GM23338 (cell line): ENCODE measurements at regions not wholly inside any gene's neighbourhood (a gene's known extent, or its start where the extent isn't known, plus 50 kb on each side); places are given as distances from the start of the nearest gene placed in this dataset.

ENCODE experiments used
- ATAC-seq: fragments of 200-7000 bp; cut with Tn5 transposase; 3 replicates; pipeline ENCODE4 v1.9.1; 2020
- DNase-seq: peaks from one replicate; pipeline ENCODE4 v3.0.0-alpha.2; 2015; ENCODE audit warnings: low spot score
- H2AFZ ChIP-seq: fragments of 200-600 bp; sonication (generic); 2 replicates; pipeline ENCODE4 v1.8.0; 2016; ENCODE audit warnings: antibody characterized with exemption, mild to moderate bottlenecking, moderate library complexity
- H3F3A ChIP-seq: fragments of 200-600 bp; sonication (generic); replicated peaks from 2 replicates; pipeline ENCODE4 v1.8.0; 2017; ENCODE audit warnings: antibody characterized with exemption, mixed run types, low read depth
- H3K27ac ChIP-seq: fragments of 200-600 bp; sonication (generic); 2 replicates; pipeline ENCODE4 v1.6.1; 2016; ENCODE audit warnings: low read depth
- H3K27me3 ChIP-seq: fragments of 200-600 bp; sonication (generic); 2 replicates; pipeline ENCODE4 v1.8.0; 2016; ENCODE audit warnings: mild to moderate bottlenecking, mixed run types, moderate library complexity; ENCODE audit not compliant: insufficient read depth
- H3K36me3 ChIP-seq: fragments of 200-600 bp; sonication (generic); 2 replicates; pipeline ENCODE4 v1.8.0; 2016; ENCODE audit warnings: mild to moderate bottlenecking; ENCODE audit not compliant: insufficient read depth
- H3K4me1 ChIP-seq: fragments of 200-600 bp; sonication (generic); 2 replicates; pipeline ENCODE4 v1.8.0; 2016; ENCODE audit warnings: mild to moderate bottlenecking, moderate library complexity; ENCODE audit not compliant: insufficient read depth
- H3K4me2 ChIP-seq: fragments of 200-600 bp; sonication (generic); 2 replicates; pipeline ENCODE4 v1.7.1; 2017; ENCODE audit warnings: mixed run types
- H3K4me3 ChIP-seq: fragments of 200-600 bp; sonication (generic); 2 replicates; pipeline ENCODE4 v1.6.1; 2016; ENCODE audit warnings: mixed run types
- H3K79me2 ChIP-seq: fragments of 200-600 bp; sonication (generic); replicated peaks from 2 replicates; pipeline ENCODE4 v1.8.0; 2017; ENCODE audit warnings: mild to moderate bottlenecking; ENCODE audit not compliant: insufficient read depth
- H3K9me2 ChIP-seq: fragments of 200-600 bp; sonication (generic); 2 replicates; pipeline ENCODE4 v1.8.0; 2017; ENCODE audit not compliant: insufficient read depth
- H4K20me1 ChIP-seq: fragments of 200-600 bp; sonication (generic); replicated peaks from 2 replicates; pipeline ENCODE4 v1.8.0; 2017; ENCODE audit warnings: mild to moderate bottlenecking; ENCODE audit not compliant: insufficient read depth
- H3K27ac Mint-ChIP-seq: 2 replicates; pipeline ENCODE4 v1.8.0; 2020; ENCODE audit warnings: inconsistent platforms, mild to moderate bottlenecking, moderate library complexity, mixed read lengths
- H3K27me3 Mint-ChIP-seq: 3 replicates; pipeline ENCODE4 v1.8.0; 2022; ENCODE audit warnings: low read depth, mild to moderate bottlenecking, moderate library complexity, mixed read lengths, inconsistent platforms; ENCODE audit not compliant: insufficient read depth, poor library complexity
- H3K36me3 Mint-ChIP-seq: 3 replicates; pipeline ENCODE4 v1.8.0; 2021; ENCODE audit warnings: low read depth, mild to moderate bottlenecking, inconsistent platforms, moderate library complexity, mixed read lengths
- H3K4me1 Mint-ChIP-seq: 3 replicates; pipeline ENCODE4 v1.8.0; 2020; ENCODE audit warnings: mild to moderate bottlenecking, inconsistent platforms, mixed read lengths
- H3K4me3 Mint-ChIP-seq: 3 replicates; pipeline ENCODE4 v1.8.0; 2021; ENCODE audit warnings: moderate library complexity, mild to moderate bottlenecking, inconsistent platforms, mixed read lengths
- H3K9me3 Mint-ChIP-seq: 3 replicates; pipeline ENCODE4 v1.8.0; 2020; ENCODE audit warnings: moderate library complexity, mild to moderate bottlenecking, inconsistent platforms, mixed read lengths
- EZH2 ChIP-seq: fragments of 200-600 bp; sonication (generic); IDR thresholded peaks from one replicate; pipeline ENCODE4 v1.8.0; 2017; ENCODE audit warnings: antibody characterized with exemption, mild to moderate bottlenecking, low read depth; ENCODE audit not compliant: unreplicated experiment
- NANOG ChIP-seq: IDR thresholded peaks from 2 replicates; pipeline ENCODE4 v1.6.1; 2016; ENCODE audit warnings: antibody characterized with exemption, borderline replicate concordance
- STAT1 ChIP-seq: IDR thresholded peaks from one replicate; pipeline ENCODE4 v1.6.1; 2016; ENCODE audit warnings: antibody characterized with exemption; ENCODE audit not compliant: unreplicated experiment
- TF ChIP-seq, protein P1 (sequence below): IDR thresholded peaks from one replicate; pipeline ENCODE4 v1.6.1; 2018; ENCODE audit warnings: antibody characterized with exemption; ENCODE audit not compliant: unreplicated experiment
- TF ChIP-seq, protein P2 (sequence below), 2 experiments: fragments of 200-600 bp in 1 of 2; sonication (generic) in 1 of 2; conservative IDR thresholded peaks; 2 replicates each; pipeline versions ENCODE4 v1.5.1 to v1.6.1; 2016 to 2017; ENCODE audit warnings: antibody characterized with exemption in 2 of 2, low read depth in 2 of 2, mild to moderate bottlenecking in 2 of 2, moderate library complexity in 1 of 2
- TF ChIP-seq, protein P3 (sequence below): IDR thresholded peaks from 2 replicates; pipeline ENCODE4 v1.6.1; 2016; ENCODE audit warnings: antibody characterized with exemption

DNA sequence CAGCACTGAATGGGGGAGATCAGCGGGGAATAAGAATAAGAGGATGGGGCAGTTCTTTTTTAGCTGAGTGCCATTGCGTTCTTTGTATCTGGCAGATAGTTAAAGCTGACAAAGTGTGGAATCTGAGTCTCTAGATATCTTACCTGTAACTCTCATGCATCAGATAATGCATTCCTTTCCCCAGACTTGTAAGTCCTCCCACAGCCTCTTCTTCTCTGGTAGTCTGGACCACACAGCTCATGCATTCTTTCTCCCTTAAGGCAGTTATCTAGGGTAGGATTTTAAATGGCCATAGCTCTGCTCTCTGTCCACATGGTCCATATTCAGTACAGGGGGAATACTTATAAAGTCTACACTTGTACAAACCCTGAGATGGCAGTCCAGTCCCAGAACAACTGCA lies 54.0 kb upstream of the FGF10 start:
- Histone ChIP-seq H3K27me3 (no peaks in the 10 kb centered on the region), H3K4me2 (no peak overlapping the region), H4K20me1 (no peaks in the 10 kb centered on the region), H3F3A (no peaks in the 10 kb centered on the region), H3K27ac (no peak overlapping the region), H3K4me1 (peaks cover 16% of the 10 kb centered on the region; the same call in 1 of the 2 replicates), H2AFZ (peak overlapping the region; percentile 49; the same call in 1 of the 2 replicates), H3K4me3 (no peak overlapping the region), H3K9me2 (no peaks in the 10 kb centered on the region), H3K36me3 (no peaks in the 10 kb centered on the region), H3K79me2 (no peaks in the 10 kb centered on the region)
- Mint-ChIP-seq H3K27ac (no peak overlapping the region), H3K4me1 (peaks cover 25% of the 10 kb centered on the region), H3K4me3 (no peak overlapping the region), H3K36me3 (no peaks in the 10 kb centered on the region), H3K27me3 (peaks cover 3% of the 10 kb centered on the region), H3K9me3 (no peaks in the 10 kb centered on the region)
- ATAC-seq (peak; percentile 47), DNase-seq (peak; percentile 45)
- TF ChIP-seq EZH2 = no peak
- no peak for TF ChIP-seq NANOG
- no peak for TF ChIP-seq STAT1
- TF ChIP-seq, protein P1, sequence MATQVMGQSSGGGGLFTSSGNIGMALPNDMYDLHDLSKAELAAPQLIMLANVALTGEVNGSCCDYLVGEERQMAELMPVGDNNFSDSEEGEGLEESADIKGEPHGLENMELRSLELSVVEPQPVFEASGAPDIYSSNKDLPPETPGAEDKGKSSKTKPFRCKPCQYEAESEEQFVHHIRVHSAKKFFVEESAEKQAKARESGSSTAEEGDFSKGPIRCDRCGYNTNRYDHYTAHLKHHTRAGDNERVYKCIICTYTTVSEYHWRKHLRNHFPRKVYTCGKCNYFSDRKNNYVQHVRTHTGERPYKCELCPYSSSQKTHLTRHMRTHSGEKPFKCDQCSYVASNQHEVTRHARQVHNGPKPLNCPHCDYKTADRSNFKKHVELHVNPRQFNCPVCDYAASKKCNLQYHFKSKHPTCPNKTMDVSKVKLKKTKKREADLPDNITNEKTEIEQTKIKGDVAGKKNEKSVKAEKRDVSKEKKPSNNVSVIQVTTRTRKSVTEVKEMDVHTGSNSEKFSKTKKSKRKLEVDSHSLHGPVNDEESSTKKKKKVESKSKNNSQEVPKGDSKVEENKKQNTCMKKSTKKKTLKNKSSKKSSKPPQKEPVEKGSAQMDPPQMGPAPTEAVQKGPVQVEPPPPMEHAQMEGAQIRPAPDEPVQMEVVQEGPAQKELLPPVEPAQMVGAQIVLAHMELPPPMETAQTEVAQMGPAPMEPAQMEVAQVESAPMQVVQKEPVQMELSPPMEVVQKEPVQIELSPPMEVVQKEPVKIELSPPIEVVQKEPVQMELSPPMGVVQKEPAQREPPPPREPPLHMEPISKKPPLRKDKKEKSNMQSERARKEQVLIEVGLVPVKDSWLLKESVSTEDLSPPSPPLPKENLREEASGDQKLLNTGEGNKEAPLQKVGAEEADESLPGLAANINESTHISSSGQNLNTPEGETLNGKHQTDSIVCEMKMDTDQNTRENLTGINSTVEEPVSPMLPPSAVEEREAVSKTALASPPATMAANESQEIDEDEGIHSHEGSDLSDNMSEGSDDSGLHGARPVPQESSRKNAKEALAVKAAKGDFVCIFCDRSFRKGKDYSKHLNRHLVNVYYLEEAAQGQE = no peak
- TF ChIP-seq, protein P2, sequence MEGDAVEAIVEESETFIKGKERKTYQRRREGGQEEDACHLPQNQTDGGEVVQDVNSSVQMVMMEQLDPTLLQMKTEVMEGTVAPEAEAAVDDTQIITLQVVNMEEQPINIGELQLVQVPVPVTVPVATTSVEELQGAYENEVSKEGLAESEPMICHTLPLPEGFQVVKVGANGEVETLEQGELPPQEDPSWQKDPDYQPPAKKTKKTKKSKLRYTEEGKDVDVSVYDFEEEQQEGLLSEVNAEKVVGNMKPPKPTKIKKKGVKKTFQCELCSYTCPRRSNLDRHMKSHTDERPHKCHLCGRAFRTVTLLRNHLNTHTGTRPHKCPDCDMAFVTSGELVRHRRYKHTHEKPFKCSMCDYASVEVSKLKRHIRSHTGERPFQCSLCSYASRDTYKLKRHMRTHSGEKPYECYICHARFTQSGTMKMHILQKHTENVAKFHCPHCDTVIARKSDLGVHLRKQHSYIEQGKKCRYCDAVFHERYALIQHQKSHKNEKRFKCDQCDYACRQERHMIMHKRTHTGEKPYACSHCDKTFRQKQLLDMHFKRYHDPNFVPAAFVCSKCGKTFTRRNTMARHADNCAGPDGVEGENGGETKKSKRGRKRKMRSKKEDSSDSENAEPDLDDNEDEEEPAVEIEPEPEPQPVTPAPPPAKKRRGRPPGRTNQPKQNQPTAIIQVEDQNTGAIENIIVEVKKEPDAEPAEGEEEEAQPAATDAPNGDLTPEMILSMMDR (conservative IDR thresholded peaks at IDR 0.05; ENCODE audit: low read depth in 2 of 2) = no peak

DNA sequence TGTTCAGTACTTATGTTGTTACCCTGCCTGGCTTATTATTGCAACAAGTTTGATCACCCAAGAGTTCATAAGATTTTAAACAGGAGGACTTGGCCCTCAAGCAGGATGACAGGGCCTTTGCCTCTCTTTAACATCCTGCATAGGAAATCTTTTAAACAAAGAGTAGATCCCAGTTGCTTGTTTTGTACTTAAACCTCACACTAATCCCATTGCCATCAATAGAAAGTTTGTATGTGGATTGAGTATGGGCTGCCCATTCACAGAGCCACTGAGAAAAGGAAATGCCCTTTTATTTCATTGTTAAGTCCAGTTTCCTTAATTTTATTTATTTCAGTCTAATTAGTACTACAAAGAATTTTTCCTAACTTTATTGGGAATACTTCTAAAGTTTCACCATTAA lies 52.2 kb upstream of the FGF10 start:
- H3K4me1 Mint-ChIP-seq = peaks cover 21% of the 10 kb centered on the region
- no peaks in the 10 kb centered on the region for H3K79me2 ChIP-seq
- peak; percentile 13 for DNase-seq
- H3K4me3 Mint-ChIP-seq = no peak overlapping the region
- no peaks in the 10 kb centered on the region for H4K20me1 ChIP-seq
- H3K36me3 Mint-ChIP-seq = no peaks in the 10 kb centered on the region
- no peak overlapping the region for H3K27ac ChIP-seq
- no peaks in the 10 kb centered on the region for H3F3A ChIP-seq
- H3K27me3 ChIP-seq = no peaks in the 10 kb centered on the region
- H3K4me1 ChIP-seq = peaks cover 12% of the 10 kb centered on the region; the same call in 1 of the 2 replicates
- no peaks in the 10 kb centered on the region for H3K9me2 ChIP-seq
- H2AFZ ChIP-seq = no peak overlapping the region
- H3K27ac Mint-ChIP-seq = no peak overlapping the region
- peaks cover 3% of the 10 kb centered on the region for H3K27me3 Mint-ChIP-seq
- TF ChIP-seq, protein P3, sequence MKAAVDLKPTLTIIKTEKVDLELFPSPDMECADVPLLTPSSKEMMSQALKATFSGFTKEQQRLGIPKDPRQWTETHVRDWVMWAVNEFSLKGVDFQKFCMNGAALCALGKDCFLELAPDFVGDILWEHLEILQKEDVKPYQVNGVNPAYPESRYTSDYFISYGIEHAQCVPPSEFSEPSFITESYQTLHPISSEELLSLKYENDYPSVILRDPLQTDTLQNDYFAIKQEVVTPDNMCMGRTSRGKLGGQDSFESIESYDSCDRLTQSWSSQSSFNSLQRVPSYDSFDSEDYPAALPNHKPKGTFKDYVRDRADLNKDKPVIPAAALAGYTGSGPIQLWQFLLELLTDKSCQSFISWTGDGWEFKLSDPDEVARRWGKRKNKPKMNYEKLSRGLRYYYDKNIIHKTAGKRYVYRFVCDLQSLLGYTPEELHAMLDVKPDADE = no peak
- peak; percentile 53 for ATAC-seq
- no peak overlapping the region for H3K4me3 ChIP-seq
- H3K36me3 ChIP-seq = no peaks in the 10 kb centered on the region
- no peak overlapping the region for H3K4me2 ChIP-seq
- H3K9me3 Mint-ChIP-seq = no peaks in the 10 kb centered on the region
